ENCODE measurements at regions not wholly inside any gene's neighbourhood (a gene's known extent, or its start where the extent isn't known, plus 50 kb on each side); places are given as distances from the start of the nearest gene placed in this dataset.
"Not testable (repeated sequence)": the region's sequence is repeated elsewhere in the genome, so short reads cannot be mapped to it uniquely, and the experiment has no call there.

DNA sequence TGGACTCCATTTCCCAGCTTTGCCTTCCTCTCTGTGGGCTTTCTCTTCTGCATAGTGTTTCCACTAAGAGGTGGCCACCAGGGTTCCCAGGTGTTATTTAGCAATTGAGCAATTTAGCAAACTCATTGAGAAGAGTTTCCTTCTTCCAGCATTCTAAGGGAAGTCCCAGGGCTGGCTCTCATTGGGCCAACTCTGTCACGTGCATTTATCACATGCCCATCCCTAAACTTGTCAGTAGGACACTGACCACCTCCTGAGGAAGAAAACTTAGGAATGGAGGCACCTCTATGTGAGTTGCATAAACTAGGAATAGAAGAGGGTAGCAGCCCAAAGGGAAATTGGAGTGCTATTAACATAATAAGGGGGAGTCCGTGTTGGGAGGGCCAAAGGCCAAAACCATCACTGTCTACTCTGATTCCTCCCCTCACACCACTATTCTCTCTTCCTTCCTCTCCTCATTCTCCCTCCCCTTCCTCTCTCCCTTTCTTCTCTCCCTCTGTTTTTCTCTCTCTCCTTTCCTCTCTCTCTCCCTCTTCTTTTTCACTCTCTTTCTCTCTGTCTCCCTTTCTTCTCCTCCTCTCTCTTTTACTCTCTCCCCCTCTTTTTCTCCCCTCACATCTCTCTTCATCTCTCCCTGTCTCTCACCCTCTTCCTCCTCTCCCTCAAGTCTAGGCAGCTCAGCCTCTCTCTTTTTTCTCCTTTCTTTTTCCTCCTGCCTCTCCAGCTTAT, 213.4 kb downstream of the PALM2AKAP2 start:
- WGBS, 3 donors: 36 to 66% (median 45%) methylated on average over 2 of the region's 2 CpGs
- no peak overlapping the region for H3K27ac ChIP-seq (ENCODE audit: low read depth, low read length)

DNA sequence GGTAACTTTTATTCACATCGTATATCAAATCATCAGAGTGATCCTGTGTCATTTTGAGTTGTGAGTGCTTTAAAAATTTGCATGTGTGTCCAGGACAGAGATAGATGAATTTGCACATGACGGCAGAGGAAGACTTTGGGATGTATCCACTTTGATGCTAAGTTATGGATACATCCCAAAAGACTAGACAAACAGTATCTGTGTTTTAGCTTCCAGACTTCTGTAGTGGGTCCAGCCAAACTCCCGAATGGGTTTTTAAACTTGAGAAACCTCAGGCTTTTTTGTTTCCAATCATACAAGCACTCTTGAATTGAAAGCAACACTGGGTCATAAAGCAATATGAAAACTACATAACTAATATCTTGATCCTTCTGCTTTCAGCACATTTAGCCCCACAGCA, 213.8 kb downstream of the C9orf152 start:
- WGBS, 3 donors: 54 to 64% (median 55%) methylated on average over 3 of the region's 3 CpGs

DNA sequence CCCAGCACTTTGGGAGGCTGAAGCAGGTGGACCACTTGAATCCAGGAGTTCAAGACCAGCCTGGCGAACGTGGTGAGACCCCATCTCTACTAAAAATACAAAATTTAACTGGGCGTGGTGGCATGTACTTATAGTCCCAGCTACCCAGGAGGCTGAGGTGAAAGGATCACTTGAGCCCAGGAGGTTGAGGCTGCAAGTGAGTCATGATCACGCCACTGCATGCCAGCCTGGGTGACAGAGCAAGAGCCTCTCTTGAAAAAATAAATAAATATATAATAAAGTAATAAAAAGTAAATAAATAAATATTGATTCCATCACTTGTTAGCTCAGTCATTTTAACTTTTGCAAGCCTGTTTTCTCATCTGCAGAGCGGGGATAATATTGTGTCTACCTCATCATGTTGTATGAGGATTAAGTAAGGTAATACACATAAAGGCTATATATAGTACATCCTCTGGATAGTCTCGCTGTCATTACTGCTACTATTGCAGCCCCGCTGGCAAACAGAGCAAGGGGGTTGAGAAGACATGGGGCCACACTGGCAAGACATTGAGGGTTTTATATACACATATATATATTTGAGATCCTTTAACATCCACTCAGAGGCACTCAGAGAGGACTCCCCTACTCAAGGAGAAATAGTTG, 210.9 kb downstream of the C9orf152 start:
- WGBS, 3 donors: 89 to 93% (median 92%) methylated on average over 7 of the region's 7 CpGs
- no peak overlapping the region for H3K27ac ChIP-seq (ENCODE audit: low read depth, low read length)

More for the DNA sequence above, 213.8 kb downstream of the C9orf152 start:
- H3K27ac ChIP-seq (ENCODE audit: low read depth, low read length): no peak overlapping the region

DNA sequence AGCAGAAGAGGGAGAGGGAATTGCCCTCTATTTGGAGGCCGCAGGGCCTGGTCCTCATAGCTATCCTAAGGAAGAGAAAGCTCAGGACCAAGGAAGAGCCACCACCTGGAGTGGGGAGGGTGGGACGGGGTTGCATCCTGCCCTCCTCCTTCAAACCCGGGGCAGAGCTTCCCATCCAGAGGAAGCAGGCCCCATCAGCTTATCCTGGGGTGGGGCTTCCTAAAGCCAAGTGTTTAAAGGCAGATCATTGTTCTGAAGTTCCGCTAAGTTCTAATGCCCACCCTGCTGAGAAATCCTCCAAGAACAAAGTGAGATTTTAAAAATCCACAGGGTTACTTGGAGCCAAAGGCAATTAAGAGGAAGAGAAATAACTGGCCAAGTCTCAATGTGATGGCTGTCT, 210.3 kb downstream of the C9orf152 start:
- WGBS, 3 donors: 61 to 74% (median 62%) methylated on average over 4 of the region's 4 CpGs
- H3K27ac ChIP-seq (ENCODE audit: low read depth, low read length): no peak overlapping the region

DNA sequence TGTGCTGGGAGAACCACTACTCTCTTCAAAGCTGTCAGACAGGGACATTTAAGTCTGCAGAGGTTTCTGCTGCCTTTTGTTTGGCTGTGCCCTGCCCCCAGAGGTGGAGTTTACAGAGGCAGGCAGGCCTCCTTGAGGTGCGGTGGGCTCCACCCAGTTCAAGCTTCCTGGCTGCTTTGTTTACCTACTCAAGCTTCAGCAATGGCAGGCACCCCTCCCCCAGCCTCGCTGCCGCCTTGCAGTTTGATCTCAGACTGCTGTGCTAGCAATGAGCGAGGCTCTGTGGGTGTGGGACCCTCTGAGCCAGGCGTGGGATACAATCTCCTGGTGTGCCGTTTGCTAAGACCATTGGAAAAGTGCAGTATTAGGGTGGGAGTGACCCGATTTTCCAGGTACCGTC, 202.4 kb downstream of the C9orf152 start:
- 55 to 83% (median 82%) methylated on average over 6 to 8 of the region's 8 CpGs for WGBS, 3 donors
- H3K27ac ChIP-seq (ENCODE audit: low read depth, low read length): not testable (repeated sequence)

DNA sequence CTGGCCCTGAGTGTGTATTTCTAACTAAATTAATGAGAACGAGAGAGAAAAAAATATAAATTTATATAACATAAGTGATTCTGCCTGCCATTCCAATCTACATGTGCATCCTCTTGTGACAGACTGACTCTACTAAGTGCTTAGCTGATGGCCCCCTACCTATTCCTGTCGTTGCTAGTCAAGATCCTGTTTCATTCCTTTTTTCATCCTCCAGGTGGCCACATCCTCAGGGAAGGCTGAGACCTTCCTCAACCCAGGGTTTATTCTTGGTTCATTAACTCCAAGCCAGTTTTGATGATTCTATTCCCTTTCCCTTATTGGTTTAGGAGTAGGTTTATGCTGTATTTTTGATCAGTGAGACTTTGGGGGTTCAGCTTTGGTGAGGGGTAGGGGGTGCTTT, 201.3 kb downstream of the C9orf152 start:
- H3K27ac ChIP-seq (ENCODE audit: low read depth, low read length): no peak overlapping the region
- 58 to 84% (median 78%) methylated on average over 2 of the region's 2 CpGs for WGBS, 3 donors

DNA sequence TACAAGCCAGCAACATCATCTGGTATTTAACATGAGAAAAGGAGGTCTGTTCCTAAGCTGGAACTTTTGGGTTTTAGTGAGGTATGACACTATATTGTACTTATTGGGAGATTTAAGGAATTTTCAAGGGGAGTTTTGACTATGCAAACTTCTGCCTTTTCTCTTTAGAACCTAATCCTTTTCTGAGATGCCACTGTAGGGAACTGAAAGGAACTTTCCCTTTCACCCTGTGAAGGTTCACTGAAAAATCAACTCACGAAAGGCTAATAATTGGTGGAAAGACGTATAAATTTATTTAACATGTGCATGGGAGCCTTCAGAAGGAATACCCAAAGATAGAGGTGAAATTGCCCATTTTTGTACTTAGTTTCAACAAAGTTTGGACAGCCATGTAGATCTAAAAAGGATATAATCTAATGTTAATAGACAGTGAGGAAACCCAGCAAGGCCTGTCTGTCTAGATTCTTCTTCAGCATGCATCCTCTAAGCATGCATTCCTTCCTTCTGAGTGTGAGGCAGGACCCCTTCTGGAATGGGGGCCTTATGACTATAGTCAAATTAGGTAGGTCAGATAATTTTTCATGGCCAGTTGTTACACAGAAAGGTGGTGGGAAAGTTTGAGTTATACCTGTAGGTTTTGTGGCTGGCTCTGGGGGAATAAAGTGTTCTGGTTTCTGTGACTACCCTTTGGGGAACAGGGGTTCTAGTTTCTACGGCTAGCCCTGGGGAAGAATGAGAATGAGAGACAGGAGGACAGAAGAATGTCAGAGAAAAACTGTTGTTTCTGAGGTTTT, 200.3 kb downstream of the C9orf152 start:
- 72 to 95% (median 83%) methylated on average over 3 of the region's 3 CpGs for WGBS, 3 donors
- no peak overlapping the region for H3K27ac ChIP-seq (ENCODE audit: low read depth, low read length)

DNA sequence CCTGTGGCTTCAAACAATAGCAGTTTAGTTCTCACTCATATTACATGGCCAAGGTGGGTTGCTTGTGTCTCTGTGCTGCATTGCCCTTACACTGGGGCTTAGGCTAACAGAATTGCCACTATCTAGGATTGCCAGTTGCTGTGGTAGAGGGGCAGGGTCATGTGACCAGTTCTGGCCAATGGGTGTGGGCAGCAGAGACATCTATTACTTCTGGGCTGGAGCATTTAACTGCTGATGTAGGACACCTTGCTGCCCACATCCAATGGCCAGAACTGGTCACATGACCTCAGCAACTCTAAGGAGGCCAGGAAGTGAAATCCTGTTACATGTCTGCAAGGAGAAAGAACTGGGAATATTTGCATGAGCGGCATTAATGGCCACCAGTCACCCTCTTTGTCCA, 199.3 kb downstream of the C9orf152 start:
- WGBS, 3 donors: 76 to 100% (median 94%) methylated on average over 1 of the region's 1 CpG
- H3K27ac ChIP-seq (ENCODE audit: low read depth, low read length): no peak overlapping the region

DNA sequence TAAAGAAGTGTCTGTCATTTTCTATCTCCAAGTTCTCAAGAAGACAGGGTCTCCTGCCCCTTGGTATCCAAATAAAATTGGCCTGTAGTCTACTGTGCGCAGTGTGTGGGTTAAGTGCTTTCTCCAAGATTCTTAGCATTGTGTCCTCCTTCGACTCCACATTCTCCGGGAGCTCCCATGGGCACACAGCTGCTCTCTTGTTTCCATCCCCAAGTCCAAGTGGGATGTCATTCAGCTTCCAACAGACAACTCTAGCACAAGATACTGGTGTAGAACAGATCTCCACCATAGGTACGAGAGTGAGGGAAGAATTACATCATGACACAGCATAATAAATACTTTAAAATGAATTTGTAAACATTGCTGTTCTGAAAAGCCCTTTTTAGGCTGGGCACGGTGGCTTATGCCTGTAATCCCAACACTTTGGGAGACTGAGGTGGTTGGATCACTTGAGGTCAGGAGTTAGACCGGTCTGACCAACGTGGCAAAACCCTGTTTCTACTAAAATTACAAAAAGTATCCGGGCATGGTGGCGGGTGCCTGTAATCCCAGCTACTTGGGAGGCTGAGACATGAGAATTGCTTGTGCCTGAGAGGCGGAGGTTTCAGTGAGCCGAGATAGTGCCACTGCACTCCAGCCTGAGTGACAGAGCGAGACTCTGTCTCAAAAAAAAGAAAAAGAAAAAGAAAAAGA, 196.2 kb downstream of the C9orf152 start:
- no peak overlapping the region for H3K27ac ChIP-seq (ENCODE audit: low read depth, low read length)
- WGBS, 3 donors: 86 to 92% (median 91%) methylated on average over 12 of the region's 12 CpGs

DNA sequence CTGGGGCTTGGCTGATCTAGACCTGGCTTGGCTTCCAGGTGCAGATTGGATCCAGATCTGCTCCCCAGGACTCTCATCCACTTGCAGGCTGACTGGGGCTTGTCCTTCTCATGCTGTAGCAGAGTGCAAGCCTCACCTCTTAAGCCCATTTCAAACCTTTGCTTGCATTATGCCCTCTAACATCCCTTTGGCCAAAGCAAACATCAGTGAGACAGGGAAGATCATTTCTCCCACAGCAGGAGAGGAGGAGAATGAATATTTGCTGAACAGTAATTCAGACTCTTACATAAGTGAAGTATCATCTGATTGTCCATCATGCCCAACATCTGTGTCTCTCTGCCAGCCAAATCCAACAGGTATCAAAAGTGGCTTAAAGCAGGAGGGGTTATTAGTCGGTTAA, 194.9 kb downstream of the C9orf152 start:
- H3K27ac ChIP-seq (ENCODE audit: low read depth, low read length): no peak overlapping the region
- 40 to 94% (median 82%) methylated on average over 1 of the region's 1 CpG for WGBS, 3 donors

DNA sequence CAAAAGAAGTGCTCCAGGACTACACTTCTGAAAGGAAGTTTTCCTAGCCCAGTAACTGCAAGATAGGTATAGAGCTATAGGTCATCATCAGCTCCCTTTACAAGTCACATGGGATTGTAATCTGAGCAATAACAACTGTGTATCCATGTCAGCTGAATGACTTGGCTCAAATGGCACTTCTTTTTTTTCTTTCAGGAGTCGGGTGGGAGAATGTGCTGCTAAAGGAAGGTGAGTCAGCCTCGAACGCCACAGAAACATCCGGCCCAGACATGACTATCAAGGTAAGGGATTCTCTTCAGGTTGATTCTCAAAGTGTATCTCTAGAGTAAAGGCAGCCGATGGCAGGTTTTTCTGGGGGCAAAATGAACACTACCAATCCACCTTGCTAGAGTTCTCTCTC, 192.2 kb downstream of the C9orf152 start:
- 57 to 76% (median 71%) methylated on average over 5 of the region's 5 CpGs for WGBS, 3 donors
- H3K27ac ChIP-seq (ENCODE audit: low read depth, low read length): no peak overlapping the region

DNA sequence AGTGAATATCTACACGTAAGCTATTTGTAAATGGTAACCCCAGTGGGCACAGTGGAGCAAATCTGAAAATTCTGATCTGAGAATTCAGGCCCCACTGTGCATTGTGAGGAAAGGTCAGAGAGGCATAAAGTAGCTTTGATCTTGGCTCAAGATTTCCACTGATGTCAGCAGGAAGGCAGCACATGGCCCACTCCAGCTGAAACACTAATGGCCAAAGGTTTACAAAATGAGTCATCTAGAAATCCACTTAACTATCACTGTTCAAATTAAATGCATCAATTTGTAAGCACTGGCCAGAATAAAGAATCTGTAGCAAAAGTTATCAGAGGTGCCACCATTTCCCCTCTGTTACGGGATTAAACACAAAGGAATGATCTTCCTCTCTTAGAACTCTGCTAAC, 191.6 kb downstream of the C9orf152 start:
- H3K27ac ChIP-seq (ENCODE audit: low read depth, low read length): no peak overlapping the region
- 77 to 94% (median 83%) methylated on average over 2 of the region's 2 CpGs for WGBS, 3 donors

DNA sequence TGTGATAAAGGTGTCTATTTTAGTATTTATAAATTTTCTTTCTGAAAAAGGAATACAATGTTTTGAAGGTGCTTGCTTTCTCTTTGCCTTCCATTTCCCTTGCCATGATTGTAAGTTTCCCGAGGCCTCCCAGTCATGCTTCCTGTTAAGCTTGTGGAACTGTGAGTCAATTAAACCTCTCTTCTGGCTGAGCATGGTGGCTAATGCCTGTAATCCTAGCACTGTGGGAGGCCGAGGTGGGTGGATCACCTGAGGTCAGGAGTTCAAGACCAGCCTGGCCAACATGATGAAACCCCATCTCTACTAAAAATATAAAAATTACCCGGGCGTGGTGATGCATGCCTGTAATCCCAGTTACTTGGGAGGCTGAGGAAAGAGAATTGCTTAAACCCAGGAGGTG, 187.7 kb downstream of the C9orf152 start:
- WGBS, 3 donors: 76 to 79% (median 77%) methylated on average over 4 of the region's 4 CpGs
- H3K27ac ChIP-seq (ENCODE audit: low read depth, low read length): not testable (repeated sequence)

DNA sequence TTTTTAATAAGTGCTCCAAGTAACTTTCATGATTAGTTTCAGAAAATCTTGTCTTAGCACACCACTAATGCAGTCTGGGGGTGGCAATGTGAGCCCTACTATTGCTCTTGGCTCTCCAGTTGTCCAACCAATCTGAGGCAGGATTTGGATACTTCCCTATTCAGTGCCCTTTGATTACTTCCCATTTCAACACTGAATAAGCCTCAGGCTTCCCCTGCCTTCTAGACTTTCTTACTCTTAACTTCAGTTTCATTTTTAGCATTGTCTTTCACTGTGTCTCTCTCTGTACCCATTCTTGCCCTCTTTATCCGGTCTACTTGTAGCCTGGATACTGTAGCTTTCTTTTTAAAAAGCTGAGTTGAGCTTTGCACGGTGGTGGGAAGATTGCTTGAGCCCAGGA, 186.1 kb downstream of the C9orf152 start:
- WGBS, 3 donors: 38 to 71% (median 43%) methylated on average over 2 of the region's 2 CpGs
- H3K27ac ChIP-seq (ENCODE audit: low read depth, low read length): no peak overlapping the region

DNA sequence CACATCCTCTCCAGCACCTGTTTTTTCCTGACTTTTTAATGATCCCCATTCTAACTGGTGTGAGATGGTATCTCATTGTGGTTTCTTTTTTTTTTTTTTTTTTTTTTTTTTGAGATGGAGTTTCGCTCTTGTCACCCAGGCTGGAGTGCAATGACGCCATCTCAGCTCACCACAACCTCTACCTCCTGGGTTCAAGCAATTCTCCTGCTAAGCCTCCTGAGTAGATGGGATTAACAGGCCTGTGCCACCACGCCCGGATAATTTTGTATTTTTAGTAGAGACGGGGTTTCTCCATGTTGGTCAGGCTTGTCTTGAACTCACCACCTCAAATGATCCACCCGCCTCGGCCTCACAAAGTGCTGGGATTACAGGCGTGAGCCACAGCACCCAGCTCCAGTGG, 184.7 kb downstream of the C9orf152 start:
- H3K27ac ChIP-seq (ENCODE audit: low read depth, low read length): not testable (repeated sequence)
- WGBS, 3 donors: 82 to 98% (median 95%) methylated on average over 8 of the region's 8 CpGs

DNA sequence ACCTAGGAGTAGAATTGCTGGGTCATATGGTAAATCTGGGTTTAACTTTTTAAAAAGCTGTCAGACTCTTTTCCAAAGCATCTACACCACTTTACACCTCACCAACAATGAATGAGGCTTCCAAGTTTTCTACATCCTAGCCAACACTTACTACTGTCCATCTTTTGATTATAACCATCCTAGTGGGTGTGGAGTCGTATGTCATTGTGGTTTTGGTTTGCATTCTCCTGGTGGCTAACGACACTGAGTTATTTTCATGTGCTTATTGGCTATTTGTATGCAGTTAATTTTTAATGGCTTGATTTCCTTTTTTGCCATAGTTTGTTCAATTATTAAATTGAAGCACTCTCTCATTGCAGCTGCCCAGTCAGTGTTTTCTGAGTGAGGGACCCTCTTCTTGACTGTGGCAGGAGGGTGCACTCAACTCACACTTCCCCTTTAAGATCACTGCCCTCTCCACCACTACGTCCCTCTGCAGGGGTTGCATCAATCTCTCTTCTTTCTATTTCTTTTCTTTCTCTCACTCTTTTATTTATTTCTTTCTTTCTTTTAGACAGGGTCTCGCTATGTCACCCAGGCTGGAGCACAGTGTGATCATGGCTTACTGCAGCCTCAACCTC, 182.3 kb downstream of the C9orf152 start:
- 62 to 82% (median 71%) methylated on average over 4 of the region's 4 CpGs for WGBS, 3 donors
- no peak overlapping the region for H3K27ac ChIP-seq (ENCODE audit: low read depth, low read length)

DNA sequence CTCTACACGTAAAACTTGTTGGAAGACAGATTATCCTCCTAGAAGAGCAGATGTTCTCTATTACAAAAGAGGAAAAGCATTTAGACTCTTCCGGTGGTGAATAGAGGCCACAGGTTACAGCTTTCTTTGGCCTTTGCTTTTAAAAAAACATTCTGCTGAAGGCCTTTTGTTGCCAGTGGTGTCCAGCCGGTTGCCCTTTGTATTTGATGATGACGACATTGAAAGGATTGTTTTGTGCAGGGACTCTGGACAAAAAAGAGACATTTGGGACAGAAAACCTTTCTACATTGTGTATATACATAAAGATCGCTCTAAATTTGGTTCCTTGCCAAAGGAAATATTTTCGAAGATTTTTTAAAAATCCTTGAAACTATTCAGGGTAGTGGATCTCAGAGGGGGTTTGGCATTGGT, 180.3 kb downstream of the C9orf152 start:
- 24 to 48% (median 28%) methylated on average over 6 of the region's 6 CpGs for WGBS, 3 donors
- H3K27ac ChIP-seq (ENCODE audit: low read depth, low read length): no peak overlapping the region

DNA sequence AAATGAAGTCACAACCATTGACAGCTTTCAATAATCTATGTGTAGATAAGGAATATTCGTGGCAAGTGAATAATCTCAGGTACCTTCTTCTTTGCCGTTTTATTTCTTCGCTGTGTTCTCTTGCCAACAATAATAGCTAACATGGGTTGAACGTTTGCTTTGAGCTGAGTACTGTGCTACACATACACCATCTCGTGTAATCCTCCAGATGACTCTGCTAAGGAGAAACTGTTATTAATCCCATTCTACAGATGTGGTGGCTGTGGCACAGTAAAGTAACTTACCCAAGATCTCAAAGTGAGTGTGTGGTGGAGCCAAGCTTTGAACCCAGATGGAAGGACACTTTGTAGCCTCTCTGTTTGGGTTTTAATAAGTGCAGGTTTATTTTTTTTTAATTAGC, 179.7 kb downstream of the C9orf152 start:
- WGBS, 3 donors: 63 to 77% (median 68%) methylated on average over 5 of the region's 5 CpGs

More for the DNA sequence above, 179.7 kb downstream of the C9orf152 start:
- no peak overlapping the region for H3K27ac ChIP-seq (ENCODE audit: low read depth, low read length)
